Skeletal muscle tissue (tissue), 3 donors: ENCODE measurements at regions not wholly inside any gene's neighbourhood (a gene's known extent, or its start where the extent isn't known, plus 50 kb on each side); places are given as distances from the start of the nearest gene placed in this dataset.

Source experiments
- H3K27ac ChIP-seq: one replicate; pipeline ENCODE4 v1.7.0; 2013; ENCODE audit warnings: mild to moderate bottlenecking, low read depth, low read length, inconsistent platforms
- H3K27me3 ChIP-seq, 3 donors: one replicate each; pipeline ENCODE4 v1.7.0; 2013; ENCODE audit warnings: low read length in 3 of 3; ENCODE audit not compliant: control insufficient read depth in 3 of 3, insufficient read depth in 3 of 3
- H3K36me3 ChIP-seq, 3 donors: one replicate each; pipeline ENCODE4 v1.7.0; 2013; ENCODE audit warnings: low read length in 3 of 3; ENCODE audit not compliant: control insufficient read depth in 3 of 3, insufficient read depth in 3 of 3
- H3K4me1 ChIP-seq, 3 donors: one replicate each; pipeline ENCODE4 v1.7.0; 2013; ENCODE audit warnings: low read length in 3 of 3, mild to moderate bottlenecking in 3 of 3; ENCODE audit not compliant: control insufficient read depth in 3 of 3, insufficient read depth in 3 of 3
- H3K4me3 ChIP-seq, 3 donors: one replicate each; pipeline ENCODE4 v1.7.0; 2013; ENCODE audit warnings: low read length in 3 of 3
- H3K9ac ChIP-seq, 3 donors: one replicate each; pipeline ENCODE4 v1.7.0; 2013; ENCODE audit warnings: low read length in 3 of 3, mild to moderate bottlenecking in 3 of 3, moderate library complexity in 2 of 3, low read depth in 1 of 3
- H3K9me3 ChIP-seq, 3 donors: one replicate each; pipeline ENCODE4 v1.7.0; 2013; ENCODE audit warnings: low read length in 3 of 3; ENCODE audit not compliant: control insufficient read depth in 3 of 3
- donor health status: Osteomylitis.

DNA sequence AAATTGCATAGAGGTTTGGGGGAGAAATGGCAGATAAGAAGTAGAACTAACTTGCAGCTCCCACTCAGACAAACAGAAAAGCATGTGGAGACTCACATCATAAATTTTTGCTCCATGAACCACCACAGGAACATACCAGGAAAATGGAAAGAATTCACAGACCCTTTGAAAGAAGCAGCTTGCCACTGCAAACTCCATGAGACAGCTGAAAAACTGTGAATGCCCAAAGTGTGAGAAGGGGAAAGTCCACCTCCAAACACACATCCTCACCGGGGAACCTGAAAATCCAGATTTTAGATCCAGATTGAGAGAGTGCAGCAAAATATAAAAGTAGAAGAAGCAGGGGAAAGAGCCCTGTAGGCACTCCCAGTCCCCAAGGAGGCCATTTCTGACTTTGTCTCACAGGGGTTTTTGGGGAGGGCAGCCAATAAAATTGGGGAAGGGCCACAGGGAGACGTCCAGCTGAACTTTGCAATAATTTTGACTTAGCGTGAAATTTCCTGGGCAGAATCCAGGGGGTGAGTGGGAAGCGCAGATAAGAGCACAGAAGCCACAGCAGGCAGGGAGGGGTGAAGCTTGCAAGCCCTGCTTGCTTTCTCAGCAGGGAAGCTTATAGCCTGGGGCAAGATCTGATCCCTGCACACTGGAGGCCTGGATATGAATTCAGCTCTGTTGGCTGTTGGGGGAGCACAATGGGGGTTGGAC is 183.4 kb upstream of the UBE2E2 start:
- Histone ChIP-seq H3K9ac (no peak overlapping the region), H3K27me3 (no peaks in the 10 kb centered on the region), H3K36me3 (no peaks in the 10 kb centered on the region), H3K4me3 (no peak overlapping the region), H3K27ac (no peak overlapping the region), H3K4me1 (peaks cover 0 to 6% (median 0%) of the 10 kb centered on the region in 3 donors), H3K9me3 (no peaks in the 10 kb centered on the region)

DNA sequence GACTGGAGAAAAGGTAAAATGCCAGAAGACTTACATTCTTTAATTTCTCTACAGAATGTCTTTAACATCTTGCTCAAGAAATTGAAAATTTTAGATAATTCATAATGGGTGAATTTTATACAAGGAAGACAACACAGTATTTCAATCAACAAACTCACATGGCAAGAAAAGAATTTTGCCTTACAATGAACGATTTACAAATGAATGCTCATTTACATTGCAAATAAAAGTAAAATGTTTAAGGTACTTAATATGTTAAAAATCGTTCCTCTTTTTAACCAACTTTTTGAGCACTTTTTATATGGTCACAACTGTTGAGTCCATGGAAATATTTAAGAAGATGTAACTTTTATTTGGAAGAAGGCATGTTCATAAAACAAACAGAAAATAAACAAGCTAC is 174.8 kb upstream of the UBE2E2 start:
- no peak overlapping the region for H3K9ac ChIP-seq
- no peaks in the 10 kb centered on the region for H3K9me3 ChIP-seq
- no peaks in the 10 kb centered on the region for H3K27me3 ChIP-seq
- no peak overlapping the region for H3K4me3 ChIP-seq
- H3K27ac ChIP-seq: no peak overlapping the region
- no peaks in the 10 kb centered on the region for H3K4me1 ChIP-seq
- H3K36me3 ChIP-seq: no peaks in the 10 kb centered on the region

DNA sequence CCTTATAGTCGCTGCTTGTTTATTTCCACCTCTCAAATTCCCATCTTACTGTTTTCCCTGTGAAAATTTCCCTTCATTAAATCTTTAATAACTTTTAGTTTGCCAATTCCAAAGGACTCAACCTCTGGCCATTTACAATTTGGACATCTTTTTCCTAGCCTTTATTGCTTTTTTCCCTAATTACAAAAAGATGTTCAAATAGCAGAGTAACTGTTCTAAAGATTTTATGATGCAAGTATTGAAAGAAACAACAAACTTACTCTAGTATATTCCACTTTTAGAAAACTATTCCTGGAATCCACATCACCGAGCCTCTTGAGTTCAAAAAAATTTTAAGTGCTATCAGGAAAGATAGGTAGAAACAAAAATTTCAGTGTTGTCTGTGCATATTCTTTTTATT is 174.1 kb upstream of the UBE2E2 start:
- Histone ChIP-seq H3K4me1 (no peaks in the 10 kb centered on the region), H3K4me3 (no peak overlapping the region), H3K36me3 (no peaks in the 10 kb centered on the region), H3K27me3 (no peaks in the 10 kb centered on the region), H3K9me3 (no peaks in the 10 kb centered on the region), H3K27ac (no peak overlapping the region), H3K9ac (no peak overlapping the region)

DNA sequence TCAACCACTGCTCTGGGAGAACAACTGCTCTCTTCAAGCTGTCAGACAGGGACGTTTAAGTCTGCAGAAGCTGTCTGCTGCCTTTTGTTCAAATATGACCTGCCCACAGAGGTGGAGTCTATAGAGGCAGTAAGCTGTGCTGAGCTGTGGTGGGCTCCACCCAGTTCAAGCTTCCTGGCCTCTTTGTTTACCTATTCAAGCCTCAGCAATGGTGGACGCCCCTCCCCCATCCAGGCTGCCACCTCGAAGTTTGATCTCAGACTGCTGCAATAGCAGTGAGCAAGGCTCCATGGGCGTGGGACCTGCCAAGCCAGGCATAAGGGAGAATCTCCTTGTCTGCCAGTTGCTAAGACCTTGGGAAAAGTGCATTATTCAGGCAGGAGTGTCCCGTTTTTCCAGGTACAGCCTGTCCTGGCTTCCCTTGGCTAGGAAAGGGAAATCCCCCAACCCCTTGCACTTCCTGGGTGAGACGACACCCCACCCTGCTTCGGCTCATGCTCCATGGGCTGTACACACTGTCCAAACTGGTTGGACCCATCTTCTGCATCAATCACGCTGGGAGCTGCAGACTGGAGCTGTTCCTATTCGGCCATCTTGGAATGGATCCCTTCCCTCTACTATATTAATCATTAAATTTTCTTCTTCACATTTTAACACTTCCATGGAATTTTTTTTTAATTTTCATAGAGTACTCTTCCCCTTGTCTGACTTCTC is 167.0 kb upstream of the UBE2E2 start:
- Histone ChIP-seq H3K27ac (no peak overlapping the region), H3K4me3 (no peak overlapping the region), H3K9ac (no peak overlapping the region), H3K36me3 (no peaks in the 10 kb centered on the region), H3K9me3 (no peaks in the 10 kb centered on the region), H3K27me3 (no peaks in the 10 kb centered on the region), H3K4me1 (peaks cover 0 to 3% (median 0%) of the 10 kb centered on the region in 3 donors)

DNA sequence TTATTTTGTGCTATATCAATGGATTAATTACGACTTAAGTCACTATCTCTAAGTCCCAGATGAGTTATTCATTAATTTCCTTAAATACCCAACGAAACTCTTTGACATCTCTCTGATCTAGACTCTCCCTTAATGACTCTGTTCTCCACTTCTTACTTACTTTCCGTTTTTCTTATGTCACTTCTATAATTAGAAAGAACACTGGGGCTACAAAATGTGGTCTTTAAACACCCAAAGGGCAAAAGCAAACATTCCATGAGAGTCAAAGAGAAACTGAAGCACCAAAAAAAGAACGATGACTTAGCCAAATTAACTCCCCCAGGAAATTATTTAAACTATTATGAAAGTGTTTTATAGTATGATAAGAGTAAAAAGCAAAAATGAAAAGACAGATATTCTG is 166.4 kb upstream of the UBE2E2 start:
- H3K27ac ChIP-seq: no peak overlapping the region
- no peak overlapping the region for H3K4me3 ChIP-seq
- H3K9ac ChIP-seq: no peak overlapping the region
- H3K9me3 ChIP-seq: no peaks in the 10 kb centered on the region
- no peaks in the 10 kb centered on the region for H3K27me3 ChIP-seq
- no peaks in the 10 kb centered on the region for H3K36me3 ChIP-seq
- H3K4me1 ChIP-seq: peaks cover 0 to 3% (median 0%) of the 10 kb centered on the region in 3 donors

DNA sequence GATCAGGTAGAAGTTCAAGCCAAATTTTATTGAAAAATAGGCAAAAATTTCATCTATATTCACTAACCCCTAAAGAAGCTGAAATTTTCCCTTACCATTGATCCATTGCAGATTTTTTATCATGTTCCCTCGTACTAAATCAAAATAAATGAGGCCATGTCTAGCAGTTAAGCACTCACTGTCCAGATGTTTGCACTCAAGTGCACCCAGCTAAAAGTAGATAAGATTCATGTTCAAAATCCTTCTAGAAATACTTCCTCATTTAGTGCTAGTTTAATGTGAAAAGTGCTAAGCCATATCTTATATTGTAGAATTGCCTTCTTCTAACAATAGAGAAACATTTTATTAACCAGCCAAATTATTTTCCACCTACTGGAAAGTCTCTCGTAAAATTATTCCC is 164.7 kb upstream of the UBE2E2 start:
- Histone ChIP-seq H3K9me3 (no peaks in the 10 kb centered on the region), H3K9ac (no peak overlapping the region), H3K4me1 (peaks cover 0 to 3% (median 3%) of the 10 kb centered on the region in 3 donors), H3K36me3 (no peaks in the 10 kb centered on the region), H3K4me3 (no peak overlapping the region), H3K27ac (no peak overlapping the region), H3K27me3 (no peaks in the 10 kb centered on the region)

DNA sequence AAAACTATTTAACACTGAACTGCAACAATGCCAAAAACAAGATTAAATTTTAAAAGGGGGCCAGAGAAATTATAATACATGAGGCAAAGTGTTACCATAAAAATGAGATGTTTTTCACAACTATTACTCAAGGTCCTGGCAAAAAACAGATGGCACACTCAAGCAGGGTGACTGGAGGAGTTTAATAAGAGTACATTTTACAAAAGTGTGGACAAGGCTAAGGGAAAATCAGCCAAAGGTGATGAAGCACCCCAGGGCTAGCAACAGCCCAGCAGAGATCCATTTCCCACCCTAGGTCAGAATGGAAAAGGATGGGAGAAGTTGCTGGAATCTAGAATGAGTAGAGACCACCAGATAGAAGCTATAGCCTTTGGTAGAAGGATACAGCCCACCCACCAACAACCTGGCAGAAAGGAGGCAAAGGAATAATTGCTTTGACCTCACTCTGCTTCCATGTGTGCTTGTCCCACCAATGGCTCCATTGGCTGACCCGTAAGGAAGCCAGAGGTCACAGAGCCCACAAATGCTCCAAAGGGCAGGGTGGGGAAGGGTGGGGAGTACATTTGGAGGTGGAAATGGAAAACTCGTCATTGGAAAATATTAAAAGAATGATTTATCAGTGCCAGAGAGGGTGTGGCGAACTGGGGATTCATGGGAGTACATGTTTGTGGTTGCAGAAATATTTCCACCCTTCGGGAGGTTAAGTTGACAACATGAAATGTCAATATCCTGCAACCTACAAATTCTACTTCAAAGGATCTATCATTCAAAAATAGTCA is 161.0 kb upstream of the UBE2E2 start:
- no peak overlapping the region for H3K9ac ChIP-seq
- H3K27ac ChIP-seq: peak overlapping the region; percentile 42
- H3K27me3 ChIP-seq: no peaks in the 10 kb centered on the region

DNA sequence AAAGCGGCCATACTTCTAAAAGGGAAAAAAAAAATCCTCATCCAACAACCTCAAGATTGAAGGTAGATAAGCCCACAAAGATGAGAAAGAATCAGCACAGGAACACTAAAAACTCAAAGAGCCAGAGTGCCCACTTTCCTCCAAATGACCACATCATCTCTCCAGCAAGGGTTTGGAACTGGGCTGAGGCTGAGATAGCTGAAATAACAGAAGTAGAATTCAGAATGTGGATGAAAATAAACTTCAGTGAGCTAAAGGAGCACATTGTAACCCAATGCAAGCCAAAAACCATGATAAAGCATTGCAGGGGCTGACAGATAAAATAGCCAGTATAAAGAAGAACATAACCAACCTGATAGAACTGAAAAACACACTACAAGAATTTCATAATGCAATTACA is 158.7 kb upstream of the UBE2E2 start:
- H3K9me3 ChIP-seq: peaks cover 0 to 2% (median 0%) of the 10 kb centered on the region in 3 donors
- no peak overlapping the region for H3K4me3 ChIP-seq
- H3K27me3 ChIP-seq: no peaks in the 10 kb centered on the region
- H3K36me3 ChIP-seq: no peaks in the 10 kb centered on the region
- H3K4me1 ChIP-seq: peaks cover 0 to 3% (median 0%) of the 10 kb centered on the region in 3 donors
- no peak overlapping the region for H3K9ac ChIP-seq
- H3K27ac ChIP-seq: no peak overlapping the region

More for the DNA sequence above, 161.0 kb upstream of the UBE2E2 start:
- no peaks in the 10 kb centered on the region for H3K36me3 ChIP-seq
- no peak overlapping the region for H3K4me3 ChIP-seq
- no peaks in the 10 kb centered on the region for H3K9me3 ChIP-seq
- peaks cover 0 to 3% (median 0%) of the 10 kb centered on the region in 3 donors for H3K4me1 ChIP-seq

DNA sequence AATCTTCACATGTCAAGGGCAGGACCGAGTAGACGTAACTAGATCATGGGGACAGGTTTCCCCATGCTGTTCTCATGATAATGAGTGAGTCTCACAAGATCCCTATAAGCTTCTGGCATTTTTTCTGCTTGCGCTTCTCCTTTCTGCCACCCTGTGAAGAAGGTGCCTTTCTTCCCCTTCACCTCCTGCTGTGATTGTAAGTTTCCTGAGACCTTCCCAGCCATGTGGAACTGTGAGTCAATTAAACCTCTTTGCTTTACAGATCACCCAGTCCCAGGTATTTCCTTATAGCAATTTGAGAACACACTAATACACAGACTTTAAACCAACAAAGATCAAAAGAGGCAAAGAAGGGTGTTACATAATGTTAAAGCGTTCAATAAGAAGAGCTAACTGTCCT is 156.6 kb upstream of the UBE2E2 start:
- Histone ChIP-seq H3K4me3 (no peak overlapping the region), H3K4me1 (peaks cover 0 to 3% (median 0%) of the 10 kb centered on the region in 3 donors), H3K9ac (no peak overlapping the region), H3K36me3 (no peaks in the 10 kb centered on the region), H3K27ac (no peak overlapping the region), H3K27me3 (no peaks in the 10 kb centered on the region), H3K9me3 (peaks cover 0 to 4% (median 0%) of the 10 kb centered on the region in 3 donors)
